K562 (cell line): ENCODE measurements at regions not wholly inside any gene's neighbourhood (a gene's known extent, or its start where the extent isn't known, plus 50 kb on each side); places are given as distances from the start of the nearest gene placed in this dataset.

Source experiments
- ATAC-seq: fragments of 200-7000 bp; cut with Tn5 transposase; 3 replicates; pipeline ENCODE4 v1.9.1; 2020; ENCODE audit warnings: moderate library complexity
- BruUV-seq: library from RNA; stranded (reverse); fragments of 400-500 nt; replicated peaks from 2 replicates; lab custom pipeline; 2021; lab: Mats Ljungman, UMichigan
- CTCF ChIA-PET: fragments of 300-600 bp; formaldehyde crosslinking; extraction: SDS; loops from one replicate; lab custom pipeline; 2021; ENCODE audit warnings: low intra/inter-chr PET ratio; lab: Yijun Ruan, JAX
- POLR2A ChIA-PET: fragments of 300-600, 350-650 bp; sonication (Branson Sonifier 250); formaldehyde crosslinking; extraction: SDS; loops from one replicate; lab custom pipeline; 2021; ENCODE audit warnings: antibody characterized with exemption, inconsistent platforms; lab: Yijun Ruan, JAX
- DNase-seq, 4 experiments: peaks; one replicate each; pipeline versions ENCODE4 v3.0.0 to v3.0.0-alpha.2; 2011 to 2018; ENCODE audit warnings: low spot score in 3 of 4, mixed read lengths in 3 of 4; ENCODE audit errors: extremely low read depth in 1 of 4
- FAIRE-seq: peaks from 2 replicates; lab custom pipeline; 2011; peaks lifted over from hg19 to GRCh38; lab: Jason Lieb, UNC
- H2AFZ ChIP-seq: 2 replicates; pipeline ENCODE4 v1.6.0; 2011; ENCODE audit warnings: low read depth, low read length, control low read depth, inconsistent platforms
- H3K27ac ChIP-seq: fragments of 200-600 bp; 3 replicates; pipeline ENCODE4 v1.8.0; 2011; ENCODE audit warnings: low read depth, mild to moderate bottlenecking, control low read depth, inconsistent platforms, low read length, moderate library complexity, mixed read lengths; ENCODE audit errors: extremely low read depth
- H3K27me3 ChIP-seq, 2 experiments: fragments of 300-600 bp in 1 of 2; 2 replicates in 1 of 2; 3 replicates in 1 of 2; pipeline versions ENCODE4 v1.6.0 to v1.8.0; 2011; ENCODE audit warnings: inconsistent platforms in 2 of 2, low read length in 2 of 2, mild to moderate bottlenecking in 1 of 2, mixed read lengths in 1 of 2, moderate library complexity in 1 of 2; ENCODE audit not compliant: control insufficient read depth in 2 of 2, insufficient read depth in 2 of 2
- H3K36me3 ChIP-seq: fragments of 300-600 bp; 3 replicates; pipeline ENCODE4 v1.8.0; 2011; ENCODE audit warnings: mild to moderate bottlenecking, low read length, inconsistent platforms; ENCODE audit not compliant: control insufficient read depth, insufficient read depth
- H3K4me1 ChIP-seq, 2 experiments: fragments of 200-600 bp in 1 of 2; replicated peaks in 1 of 2; 2 replicates in 1 of 2; 3 replicates in 1 of 2; pipeline versions ENCODE4 v1.5.1 to v1.8.0; 2011; ENCODE audit warnings: inconsistent platforms in 2 of 2, low read length in 2 of 2, mild to moderate bottlenecking in 1 of 2, mixed read lengths in 1 of 2, moderate library complexity in 1 of 2; ENCODE audit not compliant: control insufficient read depth in 2 of 2, insufficient read depth in 2 of 2
- H3K4me2 ChIP-seq: 2 replicates; pipeline ENCODE4 v1.6.1; 2011; ENCODE audit warnings: low read length, control low read depth, inconsistent platforms, mixed read lengths; ENCODE audit not compliant: insufficient read depth
- H3K4me3 ChIP-seq: fragments of 200-600 bp; sonication (generic), shearing (Covaris generic); 2 replicates; pipeline ENCODE4 v1.5.1; 2016; ENCODE audit warnings: control low read depth, inconsistent platforms
- H3K79me2 ChIP-seq: fragments of 200-600 bp; 3 replicates; pipeline ENCODE4 v1.8.0; 2011; ENCODE audit warnings: low read length, inconsistent platforms; ENCODE audit not compliant: control insufficient read depth, insufficient read depth
- H3K9ac ChIP-seq, 2 experiments: 2 replicates each; pipeline versions ENCODE4 v1.6.0 to v1.6.1; 2011; ENCODE audit warnings: low read depth in 2 of 2, low read length in 2 of 2, control low read depth in 1 of 2, inconsistent platforms in 1 of 2, mild to moderate bottlenecking in 1 of 2, mixed read lengths in 1 of 2; ENCODE audit not compliant: insufficient read depth in 1 of 2
- H3K9me1 ChIP-seq: one replicate; pipeline ENCODE4 v1.6.0; 2011; ENCODE audit warnings: inconsistent platforms, mild to moderate bottlenecking, low read length, moderate library complexity; ENCODE audit not compliant: control insufficient read depth, insufficient read depth
- H3K9me3 ChIP-seq: replicated peaks from 2 replicates; pipeline ENCODE4 v1.5.1; 2011; ENCODE audit warnings: low read depth, low read length, inconsistent platforms; ENCODE audit not compliant: control insufficient read depth, insufficient read depth
- H4K20me1 ChIP-seq: replicated peaks from 2 replicates; pipeline ENCODE4 v1.6.1; 2011; ENCODE audit warnings: low read length, inconsistent platforms, mixed read lengths; ENCODE audit not compliant: control insufficient read depth, insufficient read depth
- DDX20 ChIP-seq: fragments of 450-650 bp; IDR thresholded peaks from 2 replicates; pipeline ENCODE4 v1.6.1; 2016; ENCODE audit warnings: missing genetic modification characterization, low read depth, mild to moderate bottlenecking, missing compliant biosample characterization, moderate library complexity
- ESRRA ChIP-seq: fragments of 450-650 bp; IDR thresholded peaks from 2 replicates; pipeline ENCODE4 v1.6.1; 2014; ENCODE audit warnings: low read depth, mild to moderate bottlenecking, moderate library complexity, borderline replicate concordance
- GATA2 ChIP-seq: sonication (generic); formaldehyde crosslinking; IDR thresholded peaks from 2 replicates; pipeline ENCODE4 v1.4.0; 2020; ENCODE audit warnings: mild to moderate bottlenecking, missing genetic modification reagents
- ILK ChIP-seq: fragments of 450-650 bp; IDR thresholded peaks from 2 replicates; pipeline ENCODE4 v1.6.1; 2016; ENCODE audit warnings: missing genetic modification characterization, low read depth, mild to moderate bottlenecking, missing compliant biosample characterization, moderate library complexity, borderline replicate concordance
- JUN ChIP-seq, 2 experiments: sonication (generic) in 1 of 2; formaldehyde crosslinking in 1 of 2; IDR thresholded peaks; 2 replicates each; pipeline versions ENCODE4 v1.6.1 to v1.8.0; 2012 to 2022; ENCODE audit warnings: borderline replicate concordance in 2 of 2, mild to moderate bottlenecking in 2 of 2, improper control_type of control experiment in 1 of 2, low read depth in 1 of 2, low read length in 1 of 2, missing genetic modification reagents in 1 of 2
- NCOA1 ChIP-seq: fragments of 450-650 bp; IDR thresholded peaks from 2 replicates; pipeline ENCODE4 v1.6.1; 2016; ENCODE audit warnings: low read depth
- NR1H2 ChIP-seq: sonication (generic); formaldehyde crosslinking; IDR thresholded peaks from 2 replicates; pipeline ENCODE4 v1.4.0; 2020; ENCODE audit warnings: mild to moderate bottlenecking, missing genetic modification reagents
- RBM34 ChIP-seq: fragments of 200-400 bp; formaldehyde crosslinking; IDR thresholded peaks from 2 replicates; pipeline ENCODE4 v1.6.1; 2018; ENCODE audit warnings: low read length, borderline replicate concordance; ENCODE audit not compliant: insufficient read depth
- STAT5A ChIP-seq: IDR thresholded peaks from 2 replicates; pipeline ENCODE4 v1.6.1; 2012; ENCODE audit warnings: low read length, inconsistent platforms, borderline replicate concordance
- SUPT5H ChIP-seq: fragments of 450-650 bp; IDR thresholded peaks from 2 replicates; pipeline ENCODE4 v1.6.1; 2016
- ZHX1 ChIP-seq: fragments of 150-350 bp; conservative IDR thresholded peaks from 2 replicates; pipeline ENCODE4 v1.6.1; 2014; ENCODE audit warnings: low read length
- ZNF165 ChIP-seq: fragments of 250-450 bp; sonication (Bioruptor Pico); IDR thresholded peaks from 2 replicates; pipeline ENCODE4 v1.4.0; 2020; ENCODE audit warnings: borderline replicate concordance
- ZNF766 ChIP-seq: fragments of 200-800 bp; sonication (Bioruptor generic); conservative IDR thresholded peaks from 2 replicates; pipeline ENCODE4 v1.6.1; 2016; ENCODE audit warnings: missing genetic modification characterization, missing compliant biosample characterization
- ZNF778 ChIP-seq: fragments of 450-650 bp; formaldehyde crosslinking; IDR thresholded peaks from 2 replicates; pipeline ENCODE4 v1.4.0; 2020; ENCODE audit warnings: mild to moderate bottlenecking, moderate library complexity
- ZSCAN32 ChIP-seq: fragments of 450-650 bp; formaldehyde crosslinking; IDR thresholded peaks from 2 replicates; pipeline ENCODE4 v1.4.0; 2020; ENCODE audit warnings: mild to moderate bottlenecking, moderate library complexity
- WGBS: fragments of 100-300 bp; shearing (Covaris generic); methylation state at CpG from one replicate; pipeline ENCODE4 v1.1.6; 2016; ENCODE audit warnings: low coverage, mixed read lengths; ENCODE audit not compliant: insufficient coverage; ENCODE audit errors: missing lambda C conversion rate; 5-methylcytosine and 5-hydroxymethylcytosine counted together
- in situ Hi-C: fragments of 300-500 bp; cut with MboI; formaldehyde crosslinking; loops from 4 replicates; pipeline ENCODE4 v1.15.0; 2018; ENCODE audit warnings: inconsistent platforms, mixed read lengths
- intact Hi-C: fragments of 100-400 bp; cut with micrococcal nuclease; formaldehyde crosslinking; loops from 2 replicates; pipeline ENCODE4 v1.14.2; 2022

DNA sequence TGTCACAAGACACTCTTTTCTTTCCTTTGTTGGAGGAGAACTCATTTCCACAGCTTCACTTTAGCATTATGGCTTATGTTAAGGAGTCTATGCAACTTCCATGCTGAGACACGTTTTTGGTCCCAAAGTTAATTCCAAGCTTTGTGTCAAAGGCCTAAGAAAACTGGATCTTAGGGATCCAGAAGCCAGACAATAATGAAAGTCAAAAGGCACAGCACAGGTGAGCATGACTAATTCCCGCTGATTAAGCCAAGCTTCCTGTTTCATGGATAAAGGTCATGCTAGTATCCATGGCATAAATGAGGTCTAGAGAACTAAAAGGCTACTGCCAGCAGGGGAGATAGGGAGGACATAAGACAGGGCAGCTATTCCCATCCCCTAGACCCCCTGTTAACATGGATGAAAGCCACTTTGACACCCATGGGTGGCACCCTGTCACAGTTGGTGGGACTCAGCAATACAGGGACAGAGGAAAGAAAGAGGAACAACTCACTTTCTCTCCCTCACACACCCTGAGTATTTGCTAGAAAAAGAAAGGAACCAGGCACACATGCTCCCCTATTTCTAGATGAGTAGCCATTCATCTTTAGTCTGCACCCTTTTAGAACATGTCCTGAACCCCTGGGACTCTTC lies 438.1 kb upstream of the CDH9 start:
- H3K9me3 ChIP-seq = no peaks in the 10 kb centered on the region; the same call in 1 of the 2 replicates
- intact Hi-C loops = no loop called here
- no peaks in the 10 kb centered on the region for H3K9me1 ChIP-seq
- in situ Hi-C loops = no loop called here
- no peak overlapping the region for H3K9ac ChIP-seq
- no peaks in the 10 kb centered on the region for H3K27me3 ChIP-seq
- H3K27ac ChIP-seq = no peak overlapping the region
- POLR2A ChIA-PET = interaction anchor here (0.6 kb wide), 1 partner anchor 1696 kb away, joined by 3 read pairs; no protein-coding TSS in a partner anchor
- H3K4me3 ChIP-seq = no peak overlapping the region
- H3K4me2 ChIP-seq = no peak overlapping the region
- ATAC-seq = no peak
- CTCF ChIA-PET = no interaction called here
- BruUV-seq = no TSS peak
- H3K36me3 ChIP-seq = peaks cover 12% of the 10 kb centered on the region; the same call in 2 of the 3 replicates
- peaks cover 22% of the 10 kb centered on the region for H3K79me2 ChIP-seq
- H2AFZ ChIP-seq = no peak overlapping the region
- FAIRE-seq = no peak
- TF ChIP-seq ZHX1 (no peak), SUPT5H (no peak), ZNF778 (CRISPR knock-in tag) (no peak), ZNF165 (CRISPR knock-in tag) (no peak), NCOA1 (no peak), ZNF766 (CRISPR knock-in tag) (no peak), STAT5A (no peak), DDX20 (tag) (no peak), ZSCAN32 (no peak), GATA2 (CRISPR knock-in tag) (no peak), JUN (IDR thresholded peaks at IDR 0.05; ENCODE audit: borderline replicate concordance, low read depth, low read length) (no peak), JUN (CRISPR knock-in tag; IDR thresholded peaks at IDR 0.05; ENCODE audit: borderline replicate concordance) (no peak), RBM34 (no peak), ILK (tag) (no peak), ESRRA (no peak), NR1H2 (CRISPR knock-in tag) (no peak)
- H3K4me1 ChIP-seq = no peaks in the 10 kb centered on the region
- 31% methylated on average over 2 of the region's 2 CpGs for WGBS
- DNase-seq = no peak
- no peaks in the 10 kb centered on the region for H4K20me1 ChIP-seq
